NCI-H2196 (cell line): ENCODE measurements at regions not wholly inside any gene's neighbourhood (a gene's known extent, or its start where the extent isn't known, plus 50 kb on each side); places are given as distances from the start of the nearest gene placed in this dataset.

ENCODE experiments used
- DNase-seq: peaks from one replicate; lab custom pipeline; 2025; ENCODE audit not compliant: unreplicated experiment; lab: John Stamatoyannopoulos, UW

DNA sequence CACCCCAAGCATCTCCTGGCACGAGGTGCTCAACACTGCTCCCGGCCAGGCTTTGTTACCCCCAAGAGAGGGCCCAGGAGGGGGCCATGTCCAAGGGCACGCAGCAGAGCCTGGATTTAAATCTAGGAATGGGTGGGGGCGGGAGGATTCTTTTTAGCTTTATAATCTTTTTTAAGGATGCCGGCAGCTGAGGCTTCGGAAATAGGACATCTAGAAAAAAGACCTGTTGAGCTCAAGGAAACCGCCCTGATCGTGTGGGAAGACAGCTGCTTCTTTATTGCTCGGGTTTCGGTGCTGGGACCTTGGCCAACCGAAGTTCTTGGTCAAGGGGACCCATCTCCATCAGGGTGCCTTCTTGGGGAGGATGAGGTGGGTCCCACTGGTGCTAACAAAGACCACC is 317.9 kb downstream of the CTTN start:
- DNase-seq, result no peak

- no peak for DNase-seq
Measured at GRCh38 chr11:70716986-70717775, 318.9 kb downstream of the CTTN start.

GRCh38 chr11:70717936-70718595 is 319.7 kb downstream of the CTTN start:
- DNase-seq, result no peak

GRCh38 chr11:70719516-70719915 is 321.2 kb downstream of the CTTN start:
- DNase-seq, result no peak

GRCh38 chr11:70720281-70720680 is 322.0 kb downstream of the CTTN start:
- DNase-seq, result no peak

- DNase-seq, result no peak
Measured at GRCh38 chr11:70721006-70721405, 322.7 kb downstream of the CTTN start.

DNA sequence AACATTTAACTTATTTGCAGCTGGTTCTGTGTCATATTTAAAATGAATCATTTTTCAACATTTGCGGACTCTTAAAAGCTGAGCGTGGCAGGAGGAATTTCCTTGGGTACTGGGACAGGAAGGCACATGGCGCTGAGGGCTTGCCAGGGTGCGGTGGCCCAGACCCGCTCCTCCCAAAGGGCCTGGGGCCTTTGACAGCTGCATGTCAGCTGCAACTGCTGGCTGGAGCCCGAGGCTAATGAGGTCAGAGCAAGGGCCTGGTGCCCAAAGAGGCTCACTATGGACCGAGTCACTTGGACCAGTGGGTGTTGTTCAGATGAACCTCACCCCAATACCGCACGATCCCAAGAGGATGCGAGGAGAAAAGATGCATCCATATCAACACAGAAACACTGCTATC is 326.9 kb downstream of the CTTN start:
- no peak for DNase-seq

GRCh38 chr11:70725739-70726138 is 327.4 kb downstream of the CTTN start:
- DNase-seq, result no peak

DNA sequence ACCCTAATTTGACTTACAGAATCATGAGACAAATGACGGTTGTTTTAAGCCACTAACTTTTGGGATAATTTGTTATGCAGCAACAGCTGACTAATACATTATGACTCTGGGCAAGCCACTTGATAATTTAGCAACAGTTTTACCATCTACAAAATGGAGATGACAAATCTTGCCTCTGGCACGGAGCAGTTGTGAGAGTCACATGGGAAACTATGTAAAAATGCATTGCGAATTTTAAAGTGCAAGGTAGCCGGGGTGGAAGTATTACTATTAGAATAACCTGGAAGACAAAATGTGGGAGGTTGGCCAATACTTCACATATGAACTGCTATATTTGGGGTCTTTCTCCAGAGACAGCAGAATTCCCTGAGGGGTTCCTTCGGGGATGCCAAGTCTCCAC is 328.7 kb downstream of the CTTN start:
- DNase-seq, result no peak

GRCh38 chr11:70727899-70728620 is 329.7 kb downstream of the CTTN start:
- DNase-seq, result peak; percentile 52

- peak; percentile 41 for DNase-seq
Measured at GRCh38 chr11:70729949-70730348, 331.6 kb downstream of the CTTN start.

DNA sequence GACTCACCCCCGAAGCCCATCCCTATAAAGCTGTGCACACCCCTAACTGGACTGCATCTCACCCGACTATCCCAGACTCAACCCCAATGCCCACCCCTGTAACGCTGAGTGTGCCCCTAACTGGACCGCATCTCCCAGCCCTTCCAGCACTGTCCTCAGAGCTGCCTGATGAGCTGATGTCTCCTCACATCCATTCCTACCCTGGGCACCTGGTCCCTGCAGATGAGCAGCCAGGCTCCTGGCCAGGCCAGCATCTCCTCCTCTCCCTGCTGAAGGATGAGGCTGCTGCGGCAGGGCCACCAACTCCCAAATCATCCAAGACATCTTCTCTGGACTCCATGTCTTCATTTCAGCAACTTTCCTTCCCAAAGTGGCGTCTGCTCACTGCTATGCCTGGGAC is 332.1 kb downstream of the CTTN start:
- DNase-seq, result no peak

GRCh38 chr11:70731271-70732022 is 333.1 kb downstream of the CTTN start:
- DNase-seq, result no peak

DNA sequence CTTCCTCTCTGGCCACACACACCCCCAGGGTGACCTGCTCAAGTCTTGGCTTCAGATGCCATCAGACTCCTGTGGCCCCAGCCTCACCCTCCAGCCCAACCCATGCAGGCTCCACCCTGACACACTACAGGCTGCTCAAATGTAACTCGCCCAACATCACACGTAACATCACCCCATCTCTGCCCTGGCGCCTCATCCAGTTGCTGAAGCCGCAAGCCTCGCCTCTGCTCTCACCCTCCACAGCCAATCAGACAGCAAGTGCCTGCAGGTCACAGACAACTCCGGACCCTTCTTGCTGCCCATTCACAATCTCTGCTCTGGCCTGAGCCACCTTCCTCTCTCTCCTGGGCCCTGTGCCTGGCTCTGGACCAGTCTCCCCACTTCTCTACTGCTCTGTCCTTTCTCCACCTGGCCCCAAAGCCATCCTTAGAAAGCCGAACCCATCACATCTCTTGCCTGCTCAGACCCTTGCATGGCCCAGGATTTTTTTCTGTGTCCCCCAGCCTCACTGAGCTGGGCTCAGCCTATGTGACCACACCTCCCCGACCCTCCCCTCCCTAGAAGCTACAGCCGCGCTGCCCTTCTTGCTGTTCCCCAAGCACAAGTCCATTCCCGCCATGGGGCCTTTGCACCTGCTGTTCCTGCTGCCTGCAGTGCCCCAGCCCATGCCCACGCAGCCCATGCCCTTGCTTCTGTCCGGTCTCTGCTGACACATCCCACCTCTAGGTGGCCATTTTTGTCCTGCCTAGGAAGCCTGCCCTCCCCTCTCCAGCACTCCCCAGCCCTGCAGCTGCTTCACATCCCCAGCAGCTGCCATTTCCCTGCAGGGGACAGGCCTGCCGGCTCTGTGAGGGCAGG is 333.9 kb downstream of the CTTN start:
- no peak for DNase-seq

DNA sequence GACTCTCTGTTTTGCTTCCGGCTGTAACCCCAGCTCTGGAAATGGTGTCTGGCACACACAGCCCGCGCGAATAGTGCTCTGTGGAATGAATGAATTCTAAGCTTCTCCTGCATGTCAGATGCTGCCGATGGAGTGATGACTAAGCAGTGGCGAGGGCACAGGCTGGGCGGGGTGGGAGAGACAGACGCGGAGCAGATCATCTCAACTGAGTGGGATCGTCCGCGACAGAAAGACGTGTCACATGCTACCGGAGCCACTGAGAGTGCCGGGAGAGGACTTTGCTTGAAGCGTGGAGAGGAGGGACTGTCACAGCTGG is 334.5 kb downstream of the CTTN start:
- no peak for DNase-seq

DNA sequence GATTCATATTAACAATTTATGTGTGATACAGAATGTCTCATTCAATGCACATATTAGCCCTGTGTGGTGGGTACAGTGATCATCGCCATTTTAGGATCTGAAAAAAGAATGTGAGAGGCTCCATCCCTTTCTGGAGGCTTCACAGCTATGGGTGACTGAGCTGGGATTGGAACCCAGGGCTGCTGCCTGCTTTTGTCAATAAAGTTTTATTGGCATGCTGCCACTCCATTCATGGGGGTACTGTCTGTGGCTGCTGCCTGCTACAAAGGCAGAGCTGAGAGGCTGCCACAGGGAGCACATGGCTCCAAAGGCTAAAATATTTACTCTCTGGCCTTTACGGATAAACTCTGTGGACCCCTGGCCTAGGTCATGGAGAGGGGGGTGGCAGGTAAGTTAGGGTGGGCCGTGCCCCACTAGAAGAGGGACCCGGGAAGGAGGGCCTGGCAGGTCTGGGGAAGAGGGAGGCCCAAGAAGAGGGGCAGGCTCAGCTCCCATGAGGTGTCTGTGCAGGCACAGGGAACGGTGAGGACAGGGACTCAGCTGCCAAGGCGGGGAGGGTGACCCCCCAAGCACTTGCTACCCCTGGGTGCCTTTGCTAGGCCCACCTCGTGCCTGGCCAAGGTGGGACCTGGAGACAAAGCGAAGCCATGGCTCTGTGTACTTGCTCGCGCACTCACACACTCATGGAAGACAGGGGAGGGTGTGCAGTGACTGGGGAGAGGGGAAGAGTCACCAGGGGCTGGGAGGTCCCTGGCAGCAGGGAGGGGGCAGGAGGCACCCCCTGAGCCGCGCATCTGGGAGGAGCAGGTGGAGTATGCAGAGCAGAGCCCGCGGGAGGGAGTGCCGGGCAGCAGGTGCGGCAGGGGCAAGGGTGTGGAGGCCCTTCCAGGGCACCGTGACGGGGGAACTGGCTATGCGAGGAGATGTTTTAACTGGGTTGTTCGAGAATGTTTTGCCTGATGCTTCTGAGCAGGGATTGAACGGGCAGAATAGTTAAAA is 335.3 kb downstream of the CTTN start:
- DNase-seq, result no peak

GRCh38 chr11:70734379-70734778 is 336.1 kb downstream of the CTTN start:
- no peak for DNase-seq

DNA sequence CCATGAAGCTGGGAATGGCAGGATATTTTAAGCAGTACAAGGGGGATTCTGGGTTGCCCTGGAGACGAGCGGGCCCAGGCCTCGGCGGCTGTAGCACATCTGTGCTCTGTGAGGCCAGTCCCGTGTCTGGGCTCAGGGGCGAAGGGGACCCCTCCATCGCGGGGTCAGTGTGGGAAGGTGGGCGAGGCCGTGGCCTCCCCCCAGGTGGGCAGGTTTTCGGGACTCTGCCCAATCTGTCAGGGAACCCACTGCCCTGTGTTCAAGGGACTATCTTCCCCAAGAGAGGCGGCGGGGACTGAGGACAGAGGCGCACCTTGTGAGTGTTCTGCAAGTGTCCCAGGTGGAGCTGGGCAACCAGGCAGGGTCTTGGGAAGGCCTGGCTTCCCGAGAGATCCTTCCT is 336.6 kb downstream of the CTTN start:
- DNase-seq, result no peak

DNA sequence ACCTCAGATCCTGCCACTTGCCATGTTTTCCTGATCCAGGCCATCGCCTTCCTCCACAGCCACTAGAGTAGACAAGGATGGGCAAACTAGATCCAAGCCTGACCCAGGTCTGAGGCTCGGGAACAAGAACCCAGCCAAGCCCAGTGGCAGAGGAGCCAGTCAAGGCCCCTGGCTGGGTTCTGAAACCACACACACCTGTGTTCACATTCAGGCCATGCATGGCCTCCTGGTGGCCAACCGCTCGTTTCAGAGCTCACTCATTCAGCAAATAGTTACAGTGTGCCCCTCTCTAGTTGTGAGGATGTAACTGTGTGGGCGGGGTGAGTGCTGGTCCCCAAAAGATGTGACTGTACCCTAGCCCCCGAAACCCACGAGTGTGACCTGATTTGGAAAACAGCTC is 337.6 kb downstream of the CTTN start:
- no peak for DNase-seq
